ENCODE measurements at regions not wholly inside any gene's neighbourhood (a gene's known extent, or its start where the extent isn't known, plus 50 kb on each side); places are given as distances from the start of the nearest gene placed in this dataset.
"Not testable (repeated sequence)": the region's sequence is repeated elsewhere in the genome, so short reads cannot be mapped to it uniquely, and the experiment has no call there.

- peaks cover 0 to 2% (median 0%) of the 10 kb centered on the region in 8 donors for H3K9me3 Mint-ChIP-seq
- H3K4me1 Mint-ChIP-seq = no peaks in the 10 kb centered on the region
- no peak overlapping the region for H3K27ac Mint-ChIP-seq
- no peaks in the 10 kb centered on the region for H3K36me3 ChIP-seq (ENCODE audit: insufficient read depth, low read length)
- no peak overlapping the region for H3K4me3 Mint-ChIP-seq
- no peaks in the 10 kb centered on the region for H3K4me1 ChIP-seq (ENCODE audit: insufficient read depth, low read length)
- H3K27me3 Mint-ChIP-seq = peaks cover 4 to 7% of the 10 kb centered on the region in 2 donors
- intact Hi-C loops (cut with micrococcal nuclease) = no loop called here
- ChIA-PET CTCF (ENCODE audit: partially characterized antibody) (no interaction called here), POLR2A (ENCODE audit: partially characterized antibody) (no interaction called here)
- H3K27me3 ChIP-seq (ENCODE audit: insufficient read depth, low read length) = no peaks in the 10 kb centered on the region
- H3K9me3 ChIP-seq (ENCODE audit: control insufficient read depth in 1 of 2, low read length in 2 of 2) = no peaks in the 10 kb centered on the region
- no peak overlapping the region for H3K4me3 ChIP-seq (ENCODE audit: low read length in 2 of 2)
- no peaks in the 10 kb centered on the region for H3K36me3 Mint-ChIP-seq
- DNase-seq = no peak
- no peak overlapping the region for H3K27ac ChIP-seq (ENCODE audit: low read depth, low read length)
These were observed 200.8 kb downstream of the CEP135 start for GRCh38 chr4:56149591-56149990.

DNA sequence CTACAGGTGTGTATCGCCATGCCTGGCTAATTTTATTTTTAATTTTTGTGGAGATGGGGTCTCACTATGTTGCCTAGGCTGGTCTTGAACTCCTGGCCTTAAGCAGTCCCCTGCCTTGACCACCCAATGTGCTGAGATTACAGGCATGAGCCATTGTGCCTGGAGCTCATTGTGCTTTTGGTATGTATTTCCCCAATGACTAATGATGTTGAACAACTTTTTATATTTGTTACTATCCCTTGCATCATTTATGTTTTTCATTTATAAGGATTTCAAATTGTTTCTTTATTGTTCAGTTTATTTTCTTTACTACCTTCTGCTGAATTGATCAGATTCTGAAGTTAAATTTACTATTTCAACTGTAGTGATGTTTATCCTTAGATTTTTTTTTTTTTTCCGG is 199.7 kb downstream of the CEP135 start:
- Histone ChIP-seq H3K4me1 (ENCODE audit: insufficient read depth, low read length) (no peaks in the 10 kb centered on the region), H3K27ac (ENCODE audit: low read depth, low read length) (no peak overlapping the region), H3K4me3 (ENCODE audit: low read length in 2 of 2) (no peak overlapping the region), H3K27me3 (ENCODE audit: insufficient read depth, low read length) (no peaks in the 10 kb centered on the region), H3K9me3 (ENCODE audit: control insufficient read depth in 1 of 2, low read length in 2 of 2) (no peaks in the 10 kb centered on the region), H3K36me3 (ENCODE audit: insufficient read depth, low read length) (no peaks in the 10 kb centered on the region)
- Mint-ChIP-seq H3K4me1 (no peaks in the 10 kb centered on the region), H3K36me3 (no peaks in the 10 kb centered on the region), H3K27me3 (peaks cover 10 to 11% of the 10 kb centered on the region in 2 donors), H3K27ac (no peak overlapping the region), H3K4me3 (no peak overlapping the region), H3K9me3 (no peaks in the 10 kb centered on the region)
- no peak for DNase-seq
- ChIA-PET POLR2A (ENCODE audit: partially characterized antibody) (no interaction called here), CTCF (ENCODE audit: partially characterized antibody) (no interaction called here)
- intact Hi-C loops (cut with micrococcal nuclease) = no loop called here

- Mint-ChIP-seq H3K27ac (no peak overlapping the region), H3K4me1 (no peaks in the 10 kb centered on the region), H3K4me3 (no peak overlapping the region)
These were observed 198.6 kb downstream of the CEP135 start for GRCh38 chr4:56147371-56147770.

GRCh38 chr4:56146956-56147355 is 198.2 kb downstream of the CEP135 start:
- Histone ChIP-seq H3K27ac (ENCODE audit: low read depth, low read length) (no peak overlapping the region), H3K9me3 (ENCODE audit: control insufficient read depth in 1 of 2, low read length in 2 of 2) (no peaks in the 10 kb centered on the region), H3K27me3 (ENCODE audit: insufficient read depth, low read length) (no peaks in the 10 kb centered on the region), H3K36me3 (ENCODE audit: insufficient read depth, low read length) (no peaks in the 10 kb centered on the region), H3K4me3 (ENCODE audit: low read length in 2 of 2) (no peak overlapping the region), H3K4me1 (ENCODE audit: insufficient read depth, low read length) (no peaks in the 10 kb centered on the region)
- intact Hi-C loops (cut with micrococcal nuclease) = no loop called here
- Mint-ChIP-seq H3K4me1 (no peaks in the 10 kb centered on the region), H3K9me3 (no peaks in the 10 kb centered on the region), H3K27ac (no peak overlapping the region), H3K4me3 (no peak overlapping the region), H3K36me3 (no peaks in the 10 kb centered on the region), H3K27me3 (peaks cover 10% of the 10 kb centered on the region in 2 donors)
- ChIA-PET CTCF (ENCODE audit: partially characterized antibody) (no interaction called here), POLR2A (ENCODE audit: partially characterized antibody) (no interaction called here)
- no peak for DNase-seq

More at GRCh38 chr4:56147371-56147770, 198.6 kb downstream of the CEP135 start:
- intact Hi-C loops (cut with micrococcal nuclease) = no loop called here
- no peaks in the 10 kb centered on the region for H3K36me3 Mint-ChIP-seq
- Histone ChIP-seq H3K4me1 (ENCODE audit: insufficient read depth, low read length) (no peaks in the 10 kb centered on the region), H3K36me3 (ENCODE audit: insufficient read depth, low read length) (no peaks in the 10 kb centered on the region), H3K27me3 (ENCODE audit: insufficient read depth, low read length) (no peaks in the 10 kb centered on the region), H3K4me3 (ENCODE audit: low read length in 2 of 2) (no peak overlapping the region), H3K27ac (ENCODE audit: low read depth, low read length) (no peak overlapping the region), H3K9me3 (ENCODE audit: control insufficient read depth in 1 of 2, low read length in 2 of 2) (no peaks in the 10 kb centered on the region)
- H3K27me3 Mint-ChIP-seq = peaks cover 10% of the 10 kb centered on the region in 2 donors
- no peak for DNase-seq
- no peaks in the 10 kb centered on the region for H3K9me3 Mint-ChIP-seq
- CTCF ChIA-PET (ENCODE audit: partially characterized antibody) = no interaction called here
- POLR2A ChIA-PET (ENCODE audit: partially characterized antibody) = no interaction called here

DNA sequence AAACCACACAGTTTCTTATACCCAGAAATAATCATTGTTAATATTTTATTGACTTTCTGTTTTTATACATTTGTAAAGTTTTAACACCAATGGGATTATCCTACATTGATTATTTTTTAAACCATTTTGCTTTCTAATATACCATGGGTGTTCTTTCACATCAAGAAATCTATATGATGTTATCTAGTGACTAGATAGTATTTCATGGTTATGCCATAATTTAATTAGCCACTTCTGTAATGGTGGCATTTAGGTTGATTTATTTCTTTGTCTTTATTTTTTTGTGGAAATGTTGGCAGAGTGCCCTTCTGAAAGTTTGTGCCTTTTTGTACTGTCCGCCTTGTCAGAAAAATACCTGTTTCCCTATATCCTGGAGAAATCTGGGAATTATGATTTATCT is 193.3 kb downstream of the CEP135 start:
- ChIA-PET CTCF (ENCODE audit: partially characterized antibody) (no interaction called here), POLR2A (ENCODE audit: partially characterized antibody) (no interaction called here)
- no peak for DNase-seq
- H3K27me3 ChIP-seq (ENCODE audit: insufficient read depth, low read length) = no peaks in the 10 kb centered on the region
- Mint-ChIP-seq H3K27ac (no peak overlapping the region), H3K9me3 (no peaks in the 10 kb centered on the region), H3K4me1 (peaks cover 0 to 1% (median 0%) of the 10 kb centered on the region in 4 donors), H3K27me3 (peaks cover 6 to 10% of the 10 kb centered on the region in 2 donors), H3K36me3 (no peaks in the 10 kb centered on the region), H3K4me3 (no peak overlapping the region)
- H3K4me1 ChIP-seq (ENCODE audit: insufficient read depth, low read length) = no peaks in the 10 kb centered on the region
- H3K27ac ChIP-seq (ENCODE audit: low read depth, low read length) = no peak overlapping the region
- no peak overlapping the region for H3K4me3 ChIP-seq (ENCODE audit: low read length in 2 of 2)
- intact Hi-C loops (cut with micrococcal nuclease) = no loop called here
- no peaks in the 10 kb centered on the region for H3K9me3 ChIP-seq (ENCODE audit: control insufficient read depth in 1 of 2, low read length in 2 of 2)
- no peaks in the 10 kb centered on the region for H3K36me3 ChIP-seq (ENCODE audit: insufficient read depth, low read length)

GRCh38 chr4:56139241-56139827 is 190.6 kb downstream of the CEP135 start:
- H3K36me3 ChIP-seq (ENCODE audit: insufficient read depth, low read length) = no peaks in the 10 kb centered on the region

GRCh38 chr4:56134834-56135233 is 186.1 kb downstream of the CEP135 start:
- H3K4me1 Mint-ChIP-seq; H3K36me3 Mint-ChIP-seq; CTCF ChIA-PET (ENCODE audit: partially characterized antibody); H3K27me3 Mint-ChIP-seq; H3K36me3 ChIP-seq (ENCODE audit: insufficient read depth, low read length); H3K4me3 ChIP-seq (ENCODE audit: low read length in 2 of 2); H3K9me3 Mint-ChIP-seq; H3K27me3 ChIP-seq (ENCODE audit: insufficient read depth, low read length); H3K4me1 ChIP-seq (ENCODE audit: insufficient read depth, low read length); H3K27ac Mint-ChIP-seq; POLR2A ChIA-PET (ENCODE audit: partially characterized antibody); H3K27ac ChIP-seq (ENCODE audit: low read depth, low read length); intact Hi-C loops (cut with micrococcal nuclease); H3K4me3 Mint-ChIP-seq; DNase-seq; H3K9me3 ChIP-seq (ENCODE audit: control insufficient read depth in 1 of 2, low read length in 2 of 2): not testable (repeated sequence)

More at GRCh38 chr4:56139241-56139827, 190.6 kb downstream of the CEP135 start:
- Mint-ChIP-seq H3K4me3 (no peak overlapping the region), H3K36me3 (no peaks in the 10 kb centered on the region), H3K9me3 (no peaks in the 10 kb centered on the region), H3K4me1 (peaks cover 0 to 1% (median 0%) of the 10 kb centered on the region in 4 donors), H3K27ac (no peak overlapping the region), H3K27me3 (peaks cover 8 to 11% of the 10 kb centered on the region in 2 donors)
- Histone ChIP-seq H3K4me1 (ENCODE audit: insufficient read depth, low read length) (no peaks in the 10 kb centered on the region), H3K4me3 (ENCODE audit: low read length in 2 of 2) (no peak overlapping the region), H3K9me3 (ENCODE audit: control insufficient read depth in 1 of 2, low read length in 2 of 2) (no peaks in the 10 kb centered on the region), H3K27me3 (ENCODE audit: insufficient read depth, low read length) (no peaks in the 10 kb centered on the region), H3K27ac (ENCODE audit: low read depth, low read length) (no peak overlapping the region)
- CTCF ChIA-PET (ENCODE audit: partially characterized antibody) = no interaction called here
- POLR2A ChIA-PET (ENCODE audit: partially characterized antibody) = no interaction called here
- intact Hi-C loops (cut with micrococcal nuclease) = no loop called here
- DNase-seq = no peak

DNA sequence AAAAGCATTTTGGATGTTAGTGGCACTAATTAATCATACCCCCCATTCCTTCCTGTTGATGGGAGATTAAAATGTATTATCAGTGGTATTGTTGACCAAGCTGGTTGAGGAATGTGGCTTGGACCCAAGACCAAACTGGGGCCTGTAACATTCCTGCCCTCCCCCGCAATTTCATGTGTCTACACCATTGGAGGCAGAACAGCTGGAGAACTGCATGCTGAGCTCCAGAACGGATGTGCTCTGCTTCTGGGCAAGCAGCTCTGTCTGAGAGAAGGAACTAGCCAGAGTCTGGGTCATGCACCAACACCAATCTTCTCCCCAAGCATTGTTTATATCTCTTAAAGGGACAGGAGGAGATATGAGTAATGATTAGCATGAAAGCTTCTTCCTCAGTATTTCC is 185.5 kb downstream of the CEP135 start:
- ChIA-PET POLR2A (ENCODE audit: partially characterized antibody) (no interaction called here), CTCF (ENCODE audit: partially characterized antibody) (no interaction called here)
- intact Hi-C loops (cut with micrococcal nuclease) = no loop called here
- H3K9me3 ChIP-seq (ENCODE audit: control insufficient read depth in 1 of 2, low read length in 2 of 2) = no peaks in the 10 kb centered on the region
- Mint-ChIP-seq H3K27me3 (peaks cover 2 to 4% of the 10 kb centered on the region in 2 donors), H3K36me3 (no peaks in the 10 kb centered on the region), H3K27ac (no peak overlapping the region), H3K4me1 (peaks cover 0 to 1% (median 0%) of the 10 kb centered on the region in 4 donors), H3K9me3 (no peaks in the 10 kb centered on the region), H3K4me3 (no peak overlapping the region)
- no peak for DNase-seq
- H3K4me1 ChIP-seq (ENCODE audit: insufficient read depth, low read length) = no peaks in the 10 kb centered on the region
- no peaks in the 10 kb centered on the region for H3K27me3 ChIP-seq (ENCODE audit: insufficient read depth, low read length)
- H3K27ac ChIP-seq (ENCODE audit: low read depth, low read length) = no peak overlapping the region
- no peaks in the 10 kb centered on the region for H3K36me3 ChIP-seq (ENCODE audit: insufficient read depth, low read length)
- no peak overlapping the region for H3K4me3 ChIP-seq (ENCODE audit: low read length in 2 of 2)
